ENCODE measurements at regions not wholly inside any gene's neighbourhood (a gene's known extent, or its start where the extent isn't known, plus 50 kb on each side); places are given as distances from the start of the nearest gene placed in this dataset.

DNA sequence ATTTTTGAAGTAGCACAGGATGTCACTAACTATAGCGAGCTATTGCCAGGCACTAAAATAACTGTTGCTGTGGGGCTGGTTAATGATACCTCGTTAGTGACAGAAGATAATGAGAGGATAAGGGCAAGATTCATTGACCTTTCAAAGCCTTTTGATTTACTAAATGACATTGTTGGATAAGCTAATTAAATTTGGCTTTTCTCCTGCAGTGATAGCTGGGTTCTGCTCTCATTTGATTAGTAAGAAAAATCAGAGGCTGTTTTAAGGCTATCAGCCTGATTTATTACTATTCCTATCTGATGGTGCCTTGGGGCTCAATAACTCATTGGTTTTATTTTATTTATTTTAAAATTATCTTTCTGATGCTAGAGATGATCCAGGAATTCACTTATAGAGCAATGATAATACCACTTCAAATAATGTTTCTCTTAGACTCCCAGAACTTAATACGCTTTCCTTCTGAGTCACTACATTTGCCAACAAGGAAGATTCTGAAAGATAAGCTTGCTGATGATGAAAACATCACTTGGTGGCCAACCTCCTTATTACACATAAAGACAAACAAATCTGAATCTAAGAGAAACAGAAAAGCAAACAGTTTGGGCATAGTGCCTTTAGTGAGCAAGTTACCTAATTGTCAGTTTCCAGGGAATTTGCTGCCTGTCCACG lies 501.3 kb upstream of the ARGLU1 start:
- whole genome bisulfite sequencing = 45% methylated on average over 4 of the region's 4 CpGs
- no peak overlapping the region for H2AK5ac ChIP-seq (ENCODE audit: low read length, severe bottlenecking)

DNA sequence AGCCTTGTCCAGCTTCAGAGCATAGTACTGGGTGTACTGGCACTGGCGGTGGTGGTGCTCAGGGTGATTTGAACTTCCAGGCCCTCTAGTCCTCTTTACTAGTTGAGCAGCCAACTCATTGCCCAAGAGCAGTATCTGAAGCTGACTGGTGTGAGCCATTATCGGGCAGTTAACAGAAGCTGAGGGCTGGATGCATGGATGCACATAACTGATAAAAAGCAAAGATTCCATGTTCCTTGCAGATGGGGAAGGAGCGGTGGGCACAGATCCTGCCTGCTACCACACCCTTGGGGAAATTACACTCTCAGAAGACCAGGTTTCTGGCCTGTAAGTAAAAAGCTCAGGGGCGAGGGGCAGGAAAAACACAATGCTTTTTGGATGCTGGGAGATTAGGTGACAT lies 499.4 kb upstream of the ARGLU1 start:
- Histone ChIP-seq H3K4ac (ENCODE audit: low read depth in 1 of 2, low read length in 2 of 2) (no peak overlapping the region), H2AK5ac (ENCODE audit: low read length, severe bottlenecking) (no peak overlapping the region), H3K14ac (ENCODE audit: low read length in 2 of 2) (no peak overlapping the region)

More for the DNA sequence above, 501.3 kb upstream of the ARGLU1 start:
- Histone ChIP-seq H3K27me3 (ENCODE audit: control insufficient read depth in 1 of 2, insufficient read depth in 1 of 2, low read length in 2 of 2) (no peaks in the 10 kb centered on the region), H3K18ac (ENCODE audit: low read depth in 1 of 2, low read length in 2 of 2) (no peak overlapping the region), H3K9ac (ENCODE audit: low read length) (no peak overlapping the region), H3K4me3 (ENCODE audit: insufficient read depth in 1 of 2, low read depth in 1 of 2, low read length in 2 of 2) (no peak overlapping the region), H2BK15ac (ENCODE audit: low read depth, poor library complexity, severe bottlenecking) (no peak overlapping the region), H2BK120ac (ENCODE audit: low read depth, low read length) (no peak overlapping the region), H3K14ac (ENCODE audit: low read length in 2 of 2) (no peak overlapping the region), H3K36me3 (ENCODE audit: control insufficient read depth in 1 of 2, insufficient read depth in 2 of 2, low read depth in 1 of 2, low read length in 2 of 2) (no peaks in the 10 kb centered on the region), H4K91ac (ENCODE audit: low read length) (no peak overlapping the region), H2AFZ (ENCODE audit: low read depth, low read length) (no peak overlapping the region), H3K23ac (ENCODE audit: low read length in 2 of 2) (no peak overlapping the region), H3K4ac (ENCODE audit: low read depth in 1 of 2, low read length in 2 of 2) (no peak overlapping the region), H3K4me2 (ENCODE audit: low read length, poor library complexity, severe bottlenecking) (no peak overlapping the region), H3K79me1 (replicated peaks; ENCODE audit: low read length, poor library complexity, severe bottlenecking) (no peaks in the 10 kb centered on the region), H2BK5ac (ENCODE audit: low read depth, low read length, poor library complexity, severe bottlenecking) (no peak overlapping the region), H3K9me3 (ENCODE audit: control insufficient read depth, low read length) (no peaks in the 10 kb centered on the region), H2BK12ac (ENCODE audit: low read length in 2 of 2) (no peak overlapping the region), H3K27ac (ENCODE audit: low read length, poor library complexity, severe bottlenecking) (no peak overlapping the region), H4K8ac (ENCODE audit: low read length) (no peak overlapping the region), H3K4me1 (ENCODE audit: control insufficient read depth, insufficient read depth, low read depth, low read length) (no peaks in the 10 kb centered on the region)
- peak; percentile 25 for DNase-seq

DNA sequence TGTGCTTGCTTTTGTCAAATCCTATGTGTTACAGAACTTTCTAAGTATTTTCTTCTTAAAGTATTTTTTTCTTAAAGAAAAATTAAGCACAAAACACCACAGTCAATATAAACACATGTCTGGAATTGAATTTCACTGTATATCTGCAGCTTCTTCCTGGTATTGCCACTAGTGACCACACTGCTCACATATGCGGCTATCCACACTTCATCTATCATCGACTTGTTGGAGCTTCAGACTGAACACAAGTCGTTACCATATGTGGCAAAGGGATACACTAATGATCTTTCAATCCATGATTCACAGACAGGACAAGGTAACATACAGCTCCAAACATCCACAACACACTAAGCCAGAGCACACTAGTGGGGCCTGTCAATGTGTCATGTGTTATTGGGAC lies 498.4 kb upstream of the ARGLU1 start:
- no peak overlapping the region for H4K8ac ChIP-seq (ENCODE audit: low read length)
- H2BK120ac ChIP-seq (ENCODE audit: low read depth, low read length) = no peak overlapping the region
- H3K4me1 ChIP-seq (ENCODE audit: control insufficient read depth, insufficient read depth, low read depth, low read length) = no peaks in the 10 kb centered on the region
- no peak overlapping the region for H3K4ac ChIP-seq (ENCODE audit: low read depth in 1 of 2, low read length in 2 of 2)
- H3K4me3 ChIP-seq (ENCODE audit: insufficient read depth in 1 of 2, low read depth in 1 of 2, low read length in 2 of 2) = no peak overlapping the region
- peaks cover 2% of the 10 kb centered on the region for H3K9me3 ChIP-seq (ENCODE audit: control insufficient read depth, low read length)
- no peak overlapping the region for H3K27ac ChIP-seq (ENCODE audit: low read length, poor library complexity, severe bottlenecking)
- H4K91ac ChIP-seq (ENCODE audit: low read length) = no peak overlapping the region
- H2BK5ac ChIP-seq (ENCODE audit: low read depth, low read length, poor library complexity, severe bottlenecking) = no peak overlapping the region
- H3K9ac ChIP-seq (ENCODE audit: low read length) = no peak overlapping the region
- no peak overlapping the region for H2BK12ac ChIP-seq (ENCODE audit: low read length in 2 of 2)
- no peak overlapping the region for H2AFZ ChIP-seq (ENCODE audit: low read depth, low read length)
- no peak overlapping the region for H3K23ac ChIP-seq (ENCODE audit: low read length in 2 of 2)
- no peak overlapping the region for H2BK15ac ChIP-seq (ENCODE audit: low read depth, poor library complexity, severe bottlenecking)
- H3K79me1 ChIP-seq (replicated peaks; ENCODE audit: low read length, poor library complexity, severe bottlenecking) = no peaks in the 10 kb centered on the region
- H3K18ac ChIP-seq (ENCODE audit: low read depth in 1 of 2, low read length in 2 of 2) = no peak overlapping the region
- no peak overlapping the region for H2AK5ac ChIP-seq (ENCODE audit: low read length, severe bottlenecking)
- H3K27me3 ChIP-seq (ENCODE audit: control insufficient read depth in 1 of 2, insufficient read depth in 1 of 2, low read length in 2 of 2) = no peaks in the 10 kb centered on the region
- no peak overlapping the region for H3K14ac ChIP-seq (ENCODE audit: low read length in 2 of 2)
- WGBS = 85% methylated on average over 3 of the region's 3 CpGs
- no peak for DNase-seq
- H3K4me2 ChIP-seq (ENCODE audit: low read length, poor library complexity, severe bottlenecking) = no peak overlapping the region
- H3K36me3 ChIP-seq (ENCODE audit: control insufficient read depth in 1 of 2, insufficient read depth in 2 of 2, low read depth in 1 of 2, low read length in 2 of 2) = no peaks in the 10 kb centered on the region

More for the DNA sequence above, 499.4 kb upstream of the ARGLU1 start:
- 88% methylated on average over 4 of the region's 4 CpGs for WGBS
- H3K79me1 ChIP-seq (replicated peaks; ENCODE audit: low read length, poor library complexity, severe bottlenecking) = no peaks in the 10 kb centered on the region
- no peak overlapping the region for H2BK120ac ChIP-seq (ENCODE audit: low read depth, low read length)
- no peaks in the 10 kb centered on the region for H3K36me3 ChIP-seq (ENCODE audit: control insufficient read depth in 1 of 2, insufficient read depth in 2 of 2, low read depth in 1 of 2, low read length in 2 of 2)
- H3K9me3 ChIP-seq (ENCODE audit: control insufficient read depth, low read length) = peaks cover 2% of the 10 kb centered on the region
- no peak overlapping the region for H3K9ac ChIP-seq (ENCODE audit: low read length)
- H3K4me1 ChIP-seq (ENCODE audit: control insufficient read depth, insufficient read depth, low read depth, low read length) = no peaks in the 10 kb centered on the region
- H2BK15ac ChIP-seq (ENCODE audit: low read depth, poor library complexity, severe bottlenecking) = no peak overlapping the region
- no peak overlapping the region for H3K18ac ChIP-seq (ENCODE audit: low read depth in 1 of 2, low read length in 2 of 2)
- no peaks in the 10 kb centered on the region for H3K27me3 ChIP-seq (ENCODE audit: control insufficient read depth in 1 of 2, insufficient read depth in 1 of 2, low read length in 2 of 2)
- H2AFZ ChIP-seq (ENCODE audit: low read depth, low read length) = no peak overlapping the region
- DNase-seq = no peak
- H3K4me3 ChIP-seq (ENCODE audit: insufficient read depth in 1 of 2, low read depth in 1 of 2, low read length in 2 of 2) = no peak overlapping the region
- no peak overlapping the region for H2BK5ac ChIP-seq (ENCODE audit: low read depth, low read length, poor library complexity, severe bottlenecking)
- no peak overlapping the region for H4K8ac ChIP-seq (ENCODE audit: low read length)
- no peak overlapping the region for H3K27ac ChIP-seq (ENCODE audit: low read length, poor library complexity, severe bottlenecking)
- H2BK12ac ChIP-seq (ENCODE audit: low read length in 2 of 2) = no peak overlapping the region
- H4K91ac ChIP-seq (ENCODE audit: low read length) = no peak overlapping the region
- no peak overlapping the region for H3K23ac ChIP-seq (ENCODE audit: low read length in 2 of 2)
- no peak overlapping the region for H3K4me2 ChIP-seq (ENCODE audit: low read length, poor library complexity, severe bottlenecking)

DNA sequence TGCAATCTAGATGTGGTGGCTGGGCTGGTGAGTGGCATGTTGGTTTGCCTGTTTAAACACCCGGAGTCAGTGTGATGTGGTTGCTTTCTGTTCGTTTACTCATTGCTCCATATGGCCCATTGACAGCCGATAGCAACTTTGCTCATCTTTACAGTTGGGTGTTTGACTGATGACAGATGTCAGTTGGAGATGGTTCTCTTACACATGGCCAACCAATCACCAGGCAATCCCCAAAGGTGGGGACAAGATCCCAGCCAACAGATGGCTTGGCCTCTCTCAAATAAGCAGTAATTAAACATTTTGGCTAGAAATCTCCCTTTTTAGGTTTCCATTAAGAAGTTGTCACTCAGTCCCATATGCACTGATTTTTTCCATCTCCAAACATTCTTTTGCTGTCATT lies 497.1 kb upstream of the ARGLU1 start:
- H3K4me3 ChIP-seq (ENCODE audit: insufficient read depth in 1 of 2, low read depth in 1 of 2, low read length in 2 of 2) = no peak overlapping the region
- H3K9me3 ChIP-seq (ENCODE audit: control insufficient read depth, low read length) = peaks cover 2% of the 10 kb centered on the region
- H3K9ac ChIP-seq (ENCODE audit: low read length) = no peak overlapping the region
- no peak overlapping the region for H2AK5ac ChIP-seq (ENCODE audit: low read length, severe bottlenecking)
- no peaks in the 10 kb centered on the region for H3K27me3 ChIP-seq (ENCODE audit: control insufficient read depth in 1 of 2, insufficient read depth in 1 of 2, low read length in 2 of 2)
- no peak for DNase-seq
- no peak overlapping the region for H2BK15ac ChIP-seq (ENCODE audit: low read depth, poor library complexity, severe bottlenecking)
- H4K91ac ChIP-seq (ENCODE audit: low read length) = no peak overlapping the region
- peak overlapping the region; percentile 17 for H4K8ac ChIP-seq (ENCODE audit: low read length)
- no peak overlapping the region for H3K4ac ChIP-seq (ENCODE audit: low read depth in 1 of 2, low read length in 2 of 2)
- H2BK5ac ChIP-seq (ENCODE audit: low read depth, low read length, poor library complexity, severe bottlenecking) = no peak overlapping the region
- no peaks in the 10 kb centered on the region for H3K79me1 ChIP-seq (replicated peaks; ENCODE audit: low read length, poor library complexity, severe bottlenecking)
- H2AFZ ChIP-seq (ENCODE audit: low read depth, low read length) = no peak overlapping the region
- H3K4me1 ChIP-seq (ENCODE audit: control insufficient read depth, insufficient read depth, low read depth, low read length) = no peaks in the 10 kb centered on the region
- no peaks in the 10 kb centered on the region for H3K36me3 ChIP-seq (ENCODE audit: control insufficient read depth in 1 of 2, insufficient read depth in 2 of 2, low read depth in 1 of 2, low read length in 2 of 2)
- H2BK120ac ChIP-seq (ENCODE audit: low read depth, low read length) = no peak overlapping the region
- H3K27ac ChIP-seq (ENCODE audit: low read length, poor library complexity, severe bottlenecking) = no peak overlapping the region
- no peak overlapping the region for H3K4me2 ChIP-seq (ENCODE audit: low read length, poor library complexity, severe bottlenecking)
- H3K14ac ChIP-seq (ENCODE audit: low read length in 2 of 2) = no peak overlapping the region
- H3K23ac ChIP-seq (ENCODE audit: low read length in 2 of 2) = no peak overlapping the region
- H3K18ac ChIP-seq (ENCODE audit: low read depth in 1 of 2, low read length in 2 of 2) = no peak overlapping the region
- no peak overlapping the region for H2BK12ac ChIP-seq (ENCODE audit: low read length in 2 of 2)
- WGBS = 77% methylated on average over 3 of the region's 3 CpGs

All from mesenchymal stem cell (in vitro differentiated cells and primary cell).